ENCODE measurements at regions not wholly inside any gene's neighbourhood (a gene's known extent, or its start where the extent isn't known, plus 50 kb on each side); places are given as distances from the start of the nearest gene placed in this dataset.

GRCh38 chr14:55874785-55875184, 243.4 kb upstream of the PELI2 start:
- intact Hi-C loops (cut with DNase I), result no loop called here
- no peak for DNase-seq (ENCODE audit: low spot score)

- intact Hi-C loops (cut with DNase I), result no loop called here
- DNase-seq (ENCODE audit: low spot score), result no peak
Observed at GRCh38 chr14:55877942-55878341, 240.3 kb upstream of the PELI2 start.

GRCh38 chr14:55881577-55882241, 236.5 kb upstream of the PELI2 start:
- intact Hi-C loops (cut with DNase I), result no loop called here
- DNase-seq (ENCODE audit: low spot score), result no peak

- no peak for DNase-seq (ENCODE audit: low spot score)
- intact Hi-C loops (cut with DNase I), result no loop called here
Observed at GRCh38 chr14:55884819-55885218, 233.4 kb upstream of the PELI2 start.

GRCh38 chr14:55889124-55889523, 229.1 kb upstream of the PELI2 start:
- no peak for DNase-seq (ENCODE audit: low spot score)
- intact Hi-C loops (cut with DNase I), result no loop called here

GRCh38 chr14:55891692-55892091, 226.5 kb upstream of the PELI2 start:
- no peak for DNase-seq (ENCODE audit: low spot score)

GRCh38 chr14:55892906-55893305, 225.3 kb upstream of the PELI2 start:
- intact Hi-C loops (cut with DNase I), result no loop called here
- no peak for DNase-seq (ENCODE audit: low spot score)

More at GRCh38 chr14:55891692-55892091, 226.5 kb upstream of the PELI2 start:
- intact Hi-C loops (cut with DNase I), result no loop called here

- DNase-seq (ENCODE audit: low spot score), result no peak
- intact Hi-C loops (cut with DNase I), result no loop called here
Observed at GRCh38 chr14:55893705-55894104, 224.5 kb upstream of the PELI2 start.

- DNase-seq (ENCODE audit: low spot score), result no peak
- intact Hi-C loops (cut with DNase I), result no loop called here
Observed at GRCh38 chr14:55897031-55897430, 221.2 kb upstream of the PELI2 start.

GRCh38 chr14:55898938-55899337, 219.3 kb upstream of the PELI2 start:
- DNase-seq (ENCODE audit: low spot score), result no peak
- intact Hi-C loops (cut with DNase I), result no loop called here

GRCh38 chr14:55899531-55899930, 218.7 kb upstream of the PELI2 start:
- no peak for DNase-seq (ENCODE audit: low spot score)
- intact Hi-C loops (cut with DNase I), result no loop called here

GRCh38 chr14:55900749-55901148, 217.5 kb upstream of the PELI2 start:
- no peak for DNase-seq (ENCODE audit: low spot score)
- intact Hi-C loops (cut with DNase I), result no loop called here

- intact Hi-C loops (cut with DNase I), result no loop called here
- DNase-seq (ENCODE audit: low spot score), result no peak
Observed at GRCh38 chr14:55901291-55901690, 216.9 kb upstream of the PELI2 start.

- DNase-seq (ENCODE audit: low spot score), result no peak
- intact Hi-C loops (cut with DNase I), result no loop called here
Observed at GRCh38 chr14:55902241-55902640, 216.0 kb upstream of the PELI2 start.

GRCh38 chr14:55904086-55904485, 214.1 kb upstream of the PELI2 start:
- no peak for DNase-seq (ENCODE audit: low spot score)
- intact Hi-C loops (cut with DNase I), result no loop called here

- DNase-seq (ENCODE audit: low spot score), result no peak
Observed at GRCh38 chr14:55908106-55908505, 210.1 kb upstream of the PELI2 start.

GRCh38 chr14:55909879-55910278, 208.3 kb upstream of the PELI2 start:
- no peak for DNase-seq (ENCODE audit: low spot score)
- intact Hi-C loops (cut with DNase I), result no loop called here

More at GRCh38 chr14:55908106-55908505, 210.1 kb upstream of the PELI2 start:
- intact Hi-C loops (cut with DNase I), result no loop called here

- DNase-seq (ENCODE audit: low spot score), result no peak
- intact Hi-C loops (cut with DNase I), result no loop called here
Observed at GRCh38 chr14:55910601-55911243, 207.5 kb upstream of the PELI2 start.

- DNase-seq (ENCODE audit: low spot score), result no peak
- intact Hi-C loops (cut with DNase I), result no loop called here
Observed at GRCh38 chr14:55911776-55912175, 206.4 kb upstream of the PELI2 start.

- intact Hi-C loops (cut with DNase I), result no loop called here
- DNase-seq (ENCODE audit: low spot score), result no peak
Observed at GRCh38 chr14:55912344-55912743, 205.9 kb upstream of the PELI2 start.

- DNase-seq (ENCODE audit: low spot score), result peak; percentile 86
- intact Hi-C loops (cut with DNase I), result no loop called here
Observed at GRCh38 chr14:55913324-55914025, 204.7 kb upstream of the PELI2 start.
